Activated CD4-positive, CD25-positive, alpha-beta regulatory T cell treated with anti-CD3 and anti-CD28 coated beads, Interleukin-2, amount 50 U/mL, for 72 hours (primary cell): ENCODE measurements at regions not wholly inside any gene's neighbourhood (a gene's known extent, or its start where the extent isn't known, plus 50 kb on each side); places are given as distances from the start of the nearest gene placed in this dataset.
"Not testable (repeated sequence)": the region's sequence is repeated elsewhere in the genome, so short reads cannot be mapped to it uniquely, and the experiment has no call there.

ENCODE experiments used
- DNase-seq: peaks from one replicate; pipeline ENCODE4 v3.0.0; 2021

DNA sequence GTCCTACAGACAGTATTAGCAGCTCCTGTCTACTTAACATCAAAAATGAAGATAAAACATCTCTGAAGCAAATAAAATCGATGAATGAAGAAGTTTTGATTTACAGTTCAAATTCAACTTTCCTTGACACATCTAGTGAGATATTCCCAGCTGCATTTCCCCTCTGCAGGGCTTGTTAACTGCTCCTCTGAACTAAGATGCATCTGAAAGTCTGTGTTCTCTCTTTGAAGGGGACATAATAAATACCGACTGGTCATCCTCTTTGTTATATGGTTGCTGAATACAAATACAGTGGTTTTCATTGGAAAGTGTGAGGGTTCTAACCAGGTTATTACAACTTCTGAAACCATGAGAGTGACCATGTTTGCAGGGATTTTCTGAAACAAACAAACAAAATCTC, 266.4 kb upstream of the SLC16A7 start:
- no peak for DNase-seq

DNA sequence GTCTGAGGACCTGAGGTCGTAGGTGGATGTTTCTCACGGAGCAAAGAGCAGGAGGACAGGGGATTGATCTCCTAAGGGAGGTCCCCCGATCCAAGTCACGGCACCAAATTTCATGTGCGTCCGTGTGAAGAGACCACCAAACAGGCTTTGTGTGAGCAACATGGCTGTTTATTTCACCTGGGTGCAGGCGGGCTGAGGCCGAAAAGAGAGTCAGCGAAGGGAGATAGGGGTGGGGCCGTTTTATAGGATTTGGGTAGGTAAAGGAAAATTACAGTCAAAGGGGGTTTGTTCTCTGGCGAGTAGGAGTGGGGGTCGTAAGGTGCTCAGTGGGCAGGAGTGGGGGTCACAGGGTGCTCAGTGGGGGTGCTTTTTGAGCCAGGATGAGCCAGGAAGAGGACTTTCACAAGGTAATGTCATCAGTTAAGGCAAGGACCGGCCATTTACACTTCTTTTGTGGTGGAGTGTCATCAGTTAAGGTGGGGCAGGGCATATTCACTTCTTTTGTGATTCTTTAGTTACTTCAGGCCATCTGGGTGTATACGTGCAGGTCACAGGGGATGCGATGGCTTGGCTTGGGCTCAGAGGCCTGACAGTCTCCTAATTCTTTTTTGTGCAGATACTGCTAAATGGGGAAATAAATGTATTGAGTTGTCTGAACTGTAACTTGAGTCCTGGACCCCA, 267.3 kb upstream of the SLC16A7 start:
- DNase-seq: not testable (repeated sequence)

DNA sequence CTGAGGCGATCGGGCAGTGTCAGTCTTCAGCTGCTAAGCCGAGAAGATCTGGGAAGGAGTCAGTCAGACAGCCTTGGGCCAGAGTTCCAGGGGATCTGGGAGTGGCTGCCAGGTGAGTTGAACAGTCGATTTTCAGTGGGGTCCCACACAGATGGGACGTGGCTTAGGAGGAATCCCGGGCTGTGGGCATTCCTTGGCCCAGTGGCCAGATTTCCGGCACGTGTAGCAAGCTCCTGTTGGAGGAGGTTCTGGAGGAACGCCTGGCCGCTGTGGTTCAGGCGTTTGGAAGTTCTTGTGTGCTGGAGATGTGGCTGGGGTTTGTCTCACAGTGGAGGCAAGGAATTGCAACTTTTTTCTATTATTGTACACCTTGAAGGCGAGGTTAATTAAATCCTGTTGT, 269.4 kb upstream of the SLC16A7 start:
- not testable (repeated sequence) for DNase-seq

DNA sequence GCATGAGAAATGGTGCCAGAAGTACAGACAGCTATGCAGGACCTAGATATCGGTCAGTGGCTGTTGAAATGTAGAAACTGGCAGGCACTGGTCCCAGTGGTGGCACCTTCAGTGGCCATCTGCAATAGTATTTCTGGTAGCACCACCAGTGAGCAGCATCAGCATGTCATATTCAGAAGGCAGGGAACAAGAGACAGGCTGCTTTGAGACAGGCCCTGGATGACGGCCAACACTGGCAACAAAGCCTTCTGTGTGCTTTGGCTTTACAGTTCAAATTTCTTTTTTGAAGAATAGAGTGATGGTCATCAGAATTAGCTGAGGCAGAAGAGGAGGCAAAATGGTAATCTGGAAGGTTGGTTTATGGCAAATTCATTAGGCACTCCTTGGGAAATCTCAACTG, 273.4 kb upstream of the SLC16A7 start:
- DNase-seq: no peak

DNA sequence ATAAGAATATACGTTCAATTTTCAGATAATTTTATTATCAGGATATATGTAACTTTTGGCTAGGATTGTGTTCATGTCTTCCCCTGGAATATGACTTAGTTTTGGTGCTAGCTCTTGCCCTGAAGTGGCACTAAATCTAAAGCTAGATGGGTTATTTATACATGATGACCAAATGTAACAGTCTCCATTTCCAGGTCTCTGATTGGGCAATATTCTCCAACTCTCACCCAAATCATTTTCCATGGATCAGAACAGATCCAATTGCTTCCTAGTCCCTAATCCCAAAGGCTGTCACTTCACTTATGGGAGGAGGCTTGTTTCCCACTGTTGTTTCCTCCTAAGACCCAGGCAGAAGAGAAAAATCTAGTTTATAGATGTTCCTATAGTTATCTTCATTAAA, 274.6 kb upstream of the SLC16A7 start:
- DNase-seq: no peak

DNA sequence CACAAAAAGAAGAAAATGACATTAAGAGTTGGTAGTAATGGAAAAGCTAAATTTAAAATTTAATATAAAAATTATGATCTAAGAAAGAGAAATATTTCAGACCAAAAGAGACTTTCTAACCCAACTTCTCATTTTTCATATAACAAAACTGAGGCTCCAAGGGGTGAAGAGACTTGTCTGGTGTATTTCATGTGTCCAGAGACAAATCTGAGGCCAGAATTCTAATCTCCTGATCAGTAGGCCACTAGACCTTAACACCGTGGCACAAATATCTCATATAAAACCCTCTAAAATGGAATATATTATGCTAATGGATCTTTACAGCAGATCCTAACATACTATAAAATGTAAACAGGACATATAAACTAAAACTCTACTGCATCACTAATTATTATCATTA, 275.7 kb upstream of the SLC16A7 start:
- no peak for DNase-seq

DNA sequence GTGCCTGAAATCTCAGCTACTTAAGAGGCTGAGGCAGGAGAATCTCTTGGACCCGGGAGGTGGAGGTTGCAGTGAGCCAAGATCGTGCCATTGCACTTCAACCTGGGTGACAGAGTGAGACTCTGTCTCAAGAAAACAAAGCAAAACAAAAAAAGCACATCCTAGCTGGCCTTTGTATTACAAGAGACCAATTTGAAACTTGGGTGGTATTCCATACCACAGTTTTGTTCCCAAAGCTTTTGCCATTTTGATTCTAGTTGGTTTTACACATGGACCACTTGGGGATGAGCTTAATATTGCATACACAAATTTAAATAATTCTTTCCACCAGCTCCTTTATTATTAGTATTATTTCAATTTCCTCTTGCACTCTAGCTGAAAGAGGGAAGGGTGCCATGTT, 276.9 kb upstream of the SLC16A7 start:
- DNase-seq: no peak

DNA sequence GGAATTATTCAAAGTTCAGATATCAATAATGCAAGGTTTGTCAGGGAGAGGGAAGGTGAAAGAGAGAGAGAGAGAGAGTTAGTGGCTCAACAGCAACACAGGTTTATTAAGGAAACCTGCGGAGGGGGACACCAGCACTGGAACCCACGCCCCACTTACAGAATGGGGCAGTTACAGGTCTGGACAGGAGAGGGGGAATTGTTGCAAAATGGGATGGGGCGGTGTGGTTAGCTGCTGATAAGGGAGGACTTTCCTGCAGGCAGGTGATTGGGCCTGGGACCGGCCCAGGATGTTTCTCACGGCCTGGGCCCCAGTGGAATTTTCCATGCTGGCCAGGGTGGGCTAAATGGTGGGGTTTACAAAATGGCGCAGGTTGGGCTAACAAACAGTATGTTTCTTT, 278.2 kb upstream of the SLC16A7 start:
- no peak for DNase-seq

DNA sequence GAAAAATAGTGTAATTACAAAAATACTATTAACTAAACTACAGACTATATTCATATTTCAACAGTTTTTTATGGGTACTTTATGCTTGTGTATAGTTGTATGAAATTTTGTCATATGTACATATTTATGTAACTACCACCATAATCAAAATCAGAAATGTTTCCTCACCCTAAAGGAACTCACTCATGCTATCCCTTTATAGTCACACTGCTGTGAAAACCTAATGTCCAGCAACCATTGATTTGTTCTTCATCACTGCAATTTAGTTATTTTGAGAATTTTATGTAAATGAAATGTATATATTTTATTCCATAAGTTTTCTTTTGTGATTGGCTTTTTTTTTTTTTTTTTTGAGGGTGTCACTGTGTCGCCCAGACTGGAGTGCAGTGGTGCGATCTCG, 278.9 kb upstream of the SLC16A7 start:
- DNase-seq: no peak

DNA sequence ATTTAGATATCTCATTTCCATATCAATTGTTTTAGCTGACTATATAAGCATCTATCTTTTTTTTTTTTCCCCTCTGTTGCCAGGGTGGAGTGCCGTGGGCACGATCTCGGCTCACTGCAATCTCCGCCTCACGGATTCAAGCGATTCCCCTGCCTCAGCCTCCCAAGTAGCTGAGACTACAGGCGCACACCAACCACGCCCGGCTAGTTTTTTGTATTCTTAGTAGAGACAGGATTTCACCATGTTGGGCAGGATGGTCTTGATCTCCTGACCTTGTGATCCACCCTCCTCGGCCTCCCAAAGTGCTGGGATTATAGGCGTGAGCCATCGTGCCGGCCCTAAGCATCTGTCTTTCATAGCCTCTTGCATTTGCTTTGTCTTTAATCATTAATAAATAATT, 279.5 kb upstream of the SLC16A7 start:
- DNase-seq: not testable (repeated sequence)

DNA sequence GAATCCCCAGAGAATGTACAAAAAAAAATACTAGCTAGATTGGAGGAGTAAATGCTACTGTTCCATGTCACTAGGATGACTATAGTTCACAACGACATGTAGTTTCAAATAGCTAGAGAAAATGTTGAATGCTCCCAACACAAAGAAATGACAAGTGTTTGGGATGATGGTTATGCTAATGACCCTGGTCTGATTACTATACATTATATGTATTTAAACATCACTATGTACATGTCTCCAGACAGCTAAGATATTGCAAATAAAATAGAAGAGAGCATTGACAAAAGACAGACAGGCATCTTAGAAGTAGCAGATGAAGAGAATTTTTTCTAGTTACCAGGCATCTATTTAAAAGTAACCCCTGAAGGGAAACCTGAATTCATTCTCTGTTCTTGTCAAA, 281.6 kb upstream of the SLC16A7 start:
- no peak for DNase-seq

DNA sequence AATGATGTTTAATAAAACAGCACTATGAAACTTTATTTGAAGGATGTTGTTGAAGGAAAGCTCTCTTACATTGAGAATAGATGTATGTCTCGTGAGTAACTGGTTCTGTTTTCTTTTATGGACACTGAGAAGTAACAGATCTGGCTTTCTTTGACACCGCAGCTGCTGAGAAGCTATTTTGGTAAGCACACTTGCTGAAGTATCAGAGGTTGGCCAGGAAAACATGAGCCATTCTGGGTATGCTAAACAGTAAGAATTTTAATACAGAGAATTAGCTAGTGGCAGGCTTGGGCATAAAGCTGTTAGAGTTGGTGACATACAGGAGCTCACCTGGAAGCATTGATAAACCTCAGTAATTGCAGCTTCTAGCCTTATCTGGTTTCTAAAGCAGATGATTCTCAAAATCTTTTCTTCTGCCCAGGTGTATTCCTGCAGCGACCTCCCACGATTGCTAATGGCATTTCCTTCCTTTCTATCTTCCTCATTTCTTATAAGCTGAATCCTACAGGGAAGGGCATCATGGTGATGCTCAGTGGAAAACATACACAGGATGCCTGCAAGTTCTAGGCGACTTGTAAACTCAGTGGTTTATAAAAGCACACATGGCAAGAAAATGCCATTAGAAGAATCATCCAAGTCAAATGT, 291.6 kb upstream of the SLC16A7 start:
- no peak for DNase-seq

DNA sequence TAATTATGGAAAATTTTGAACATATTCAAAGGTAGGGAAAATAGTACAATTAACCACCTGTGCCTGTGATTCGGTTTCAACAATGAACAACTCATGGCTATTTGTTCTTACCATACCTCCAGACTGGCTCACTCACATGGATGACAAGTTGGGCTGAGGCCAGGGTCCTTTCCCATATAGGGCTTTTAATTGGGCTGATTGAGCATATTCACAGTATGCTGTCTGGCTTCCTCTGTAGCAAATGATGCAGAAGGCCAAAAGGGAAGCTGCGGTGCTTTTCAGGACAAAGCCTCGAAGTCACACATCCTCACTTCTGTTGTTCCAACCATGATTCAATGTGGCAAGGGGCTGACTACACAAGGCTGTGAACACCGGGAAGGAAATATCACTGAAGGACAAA, 297.5 kb upstream of the SLC16A7 start:
- DNase-seq: no peak

DNA sequence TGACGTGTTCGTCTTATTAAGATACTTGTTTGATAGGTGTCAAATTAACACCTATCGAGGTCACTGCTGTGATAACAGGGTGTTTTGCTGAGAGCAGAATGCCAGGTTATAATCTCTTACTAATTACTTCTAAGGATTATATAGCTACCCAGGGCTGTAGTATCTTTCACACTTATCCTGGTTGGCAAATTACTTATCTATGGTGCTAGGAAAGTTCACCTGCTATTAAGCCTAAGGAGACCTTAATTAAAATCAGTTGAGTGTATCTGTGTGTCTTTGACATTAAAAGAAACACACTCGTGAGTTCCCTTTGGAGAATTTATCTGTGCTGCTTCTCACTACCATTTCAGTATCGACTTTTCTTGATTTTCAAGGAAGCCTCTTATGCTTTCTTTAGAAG, 301.6 kb upstream of the SLC16A7 start:
- no peak for DNase-seq

DNA sequence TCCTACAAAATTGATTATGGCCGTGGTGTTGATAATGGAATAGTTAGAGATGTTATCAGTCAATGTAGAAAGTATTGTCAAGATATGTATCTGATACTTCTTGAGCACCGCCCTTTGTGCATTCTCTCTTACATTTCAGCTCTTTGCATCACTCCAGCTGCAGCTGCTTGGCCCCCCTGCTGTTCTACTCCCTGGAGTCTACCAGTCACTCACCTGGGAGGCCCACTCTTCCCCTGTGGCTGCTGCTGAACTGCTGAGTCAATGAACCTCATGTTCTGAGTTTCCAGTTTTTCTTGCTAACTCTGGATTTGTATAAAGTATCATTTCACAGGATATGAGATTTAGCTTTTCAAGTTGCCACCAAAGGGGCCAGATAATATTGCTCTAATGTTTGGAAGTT, 312.8 kb upstream of the SLC16A7 start:
- no peak for DNase-seq

DNA sequence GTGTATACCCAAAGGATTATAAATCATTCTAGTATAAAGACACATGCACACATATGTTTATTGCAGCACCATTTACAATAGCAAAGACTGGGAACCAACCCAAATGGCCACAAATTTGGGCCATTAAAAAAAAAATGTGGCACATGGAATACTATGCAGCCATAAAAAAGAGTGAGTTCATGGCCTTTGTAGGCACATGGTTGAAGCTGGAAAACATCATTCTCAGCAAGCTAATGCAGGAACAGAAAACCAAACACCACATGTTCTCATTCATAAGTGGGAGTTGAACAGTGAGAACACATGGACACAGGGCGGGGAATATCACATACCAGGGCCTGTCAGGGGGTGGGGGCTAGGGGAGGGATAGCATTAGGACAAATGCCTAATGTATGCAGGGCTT, 322.3 kb upstream of the SLC16A7 start:
- not testable (repeated sequence) for DNase-seq

DNA sequence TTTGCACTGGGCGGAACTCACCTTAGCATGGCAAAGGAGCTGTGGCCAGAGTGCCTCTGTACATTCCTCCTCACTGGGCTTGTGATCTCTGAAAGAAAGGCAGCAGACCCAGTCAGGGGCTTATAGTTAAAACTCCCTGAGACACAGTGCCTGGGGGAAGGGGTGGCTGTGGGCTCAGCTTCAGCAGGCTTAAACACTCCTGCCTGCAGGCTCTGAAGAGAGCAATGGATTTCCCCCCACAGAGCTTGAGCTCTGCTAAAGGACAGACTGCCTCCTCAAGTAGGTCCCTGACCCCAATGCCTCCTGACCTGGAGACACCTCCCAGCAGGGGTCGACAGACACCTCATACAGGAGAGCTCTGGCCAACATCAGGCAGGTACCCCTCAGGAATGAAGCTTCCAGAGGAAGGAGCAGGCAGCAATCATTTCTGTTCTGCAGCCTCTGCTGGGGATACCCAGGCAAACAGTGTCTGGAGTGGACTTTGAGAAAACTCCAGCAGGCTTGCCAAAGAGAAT, 327.5 kb upstream of the SLC16A7 start:
- no peak for DNase-seq

DNA sequence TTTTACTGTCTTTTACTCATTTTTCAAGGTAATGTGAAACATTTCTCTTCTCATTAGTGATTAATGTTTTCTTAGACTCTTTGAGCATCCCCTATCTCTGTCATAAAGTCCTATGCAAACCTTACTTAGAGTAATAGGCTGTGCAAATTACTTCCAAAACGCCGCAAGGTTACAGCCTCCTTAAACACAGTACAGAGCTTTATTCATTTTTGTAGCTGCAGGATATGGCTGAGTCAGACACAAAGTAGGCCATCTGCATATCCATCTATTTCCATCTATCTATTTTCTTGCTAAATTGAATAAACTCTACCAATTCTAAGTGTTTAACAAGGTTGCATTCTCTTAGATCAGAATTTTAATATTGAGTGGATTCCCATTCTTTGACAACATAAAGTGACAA, 335.6 kb upstream of the SLC16A7 start:
- no peak for DNase-seq

DNA sequence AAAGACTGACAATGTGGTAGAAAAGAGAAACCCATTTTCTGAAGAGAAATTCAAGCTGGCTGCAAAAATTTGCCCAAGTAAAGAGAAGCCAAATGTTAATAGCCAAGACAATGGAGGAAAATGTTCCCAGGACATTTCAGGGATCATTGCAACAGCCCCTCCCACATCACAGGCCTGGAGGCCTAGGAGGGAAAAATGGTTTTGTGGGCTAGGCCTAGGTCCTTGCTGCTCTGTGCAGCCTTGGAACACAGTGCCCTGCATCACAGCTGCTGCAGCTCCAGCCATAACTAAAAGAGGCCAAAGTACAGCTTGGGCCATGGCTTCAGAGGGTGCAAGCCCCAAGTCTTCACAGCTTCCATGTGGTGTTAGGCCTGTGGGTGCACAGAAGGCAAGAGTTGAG, 332.4 kb upstream of the LRIG3 start:
- no peak for DNase-seq

DNA sequence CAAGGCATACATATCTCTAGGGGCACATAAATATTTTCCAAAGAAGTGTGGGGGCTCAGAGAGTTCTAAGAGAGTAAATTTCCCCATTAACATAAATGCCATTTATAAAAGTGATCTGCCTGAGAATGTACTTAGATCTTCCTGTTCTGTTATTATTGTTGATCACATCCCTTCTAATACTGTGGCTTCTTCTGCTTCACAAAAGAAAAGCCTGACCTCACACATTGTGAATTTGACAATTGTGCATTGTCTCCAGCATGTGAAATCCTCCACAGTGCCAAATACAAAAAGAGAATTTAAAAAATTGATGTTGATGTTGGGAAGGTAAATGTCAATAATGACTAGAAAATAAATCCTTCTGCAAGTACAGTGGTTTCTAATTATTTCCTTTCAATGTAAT, 330.5 kb upstream of the LRIG3 start:
- no peak for DNase-seq

DNA sequence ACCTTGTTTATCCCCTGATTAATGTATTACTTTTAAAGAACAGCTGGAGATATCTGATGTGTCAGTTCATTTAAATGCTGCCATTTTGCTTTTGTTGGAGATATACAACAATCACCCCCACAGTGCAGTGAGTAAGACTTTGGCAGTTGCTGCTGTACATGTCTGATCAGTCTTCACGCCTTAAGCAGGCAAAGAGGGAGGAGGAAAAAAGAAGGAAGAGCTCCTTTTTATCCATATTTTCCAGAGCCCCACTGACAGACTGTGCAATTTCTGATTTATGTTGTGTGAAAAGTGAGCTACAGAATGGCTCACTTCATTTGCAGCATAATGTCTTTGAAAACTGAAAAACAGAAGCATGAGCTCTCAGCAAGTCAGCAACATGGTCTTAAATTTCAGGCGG, 319.7 kb upstream of the LRIG3 start:
- DNase-seq: no peak

DNA sequence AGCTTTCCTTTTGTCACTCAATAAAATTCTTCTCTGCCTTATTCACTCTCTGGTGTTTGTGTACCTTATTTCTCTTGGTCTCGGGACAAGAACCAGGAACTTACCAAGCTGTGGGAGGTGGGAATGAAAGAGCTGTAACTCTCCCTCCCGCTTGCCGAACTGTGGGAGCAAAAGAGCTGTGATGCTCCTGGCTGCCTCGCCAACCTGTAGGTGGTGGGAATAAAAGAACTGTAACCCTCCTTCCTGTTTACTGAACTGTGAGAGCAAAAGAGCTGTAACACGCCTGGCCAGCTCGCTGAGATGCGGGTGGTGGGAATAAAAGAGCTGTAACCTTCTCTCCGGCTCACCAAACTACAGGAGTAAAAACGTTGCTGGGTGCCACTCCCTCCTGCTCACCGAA, 314.1 kb upstream of the LRIG3 start:
- no peak for DNase-seq

DNA sequence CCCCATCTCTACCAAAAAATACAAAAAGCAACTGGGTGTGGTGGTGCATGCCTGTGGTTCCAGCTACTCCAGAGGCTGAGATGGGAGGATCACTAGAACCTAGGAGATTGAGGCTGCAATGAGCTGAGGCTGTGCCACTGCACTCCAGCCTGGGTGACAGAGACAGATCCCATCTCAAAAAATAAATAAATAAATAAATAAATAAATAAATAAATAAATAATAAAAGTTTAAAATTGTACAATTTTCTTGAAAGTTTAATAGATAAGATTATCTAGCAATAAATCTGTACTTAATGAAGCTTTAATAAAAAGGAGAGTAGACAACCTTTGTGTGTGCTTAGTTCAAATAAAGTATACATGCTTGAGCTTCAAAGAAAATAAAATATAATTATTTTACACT, 310.0 kb upstream of the LRIG3 start:
- DNase-seq: no peak

DNA sequence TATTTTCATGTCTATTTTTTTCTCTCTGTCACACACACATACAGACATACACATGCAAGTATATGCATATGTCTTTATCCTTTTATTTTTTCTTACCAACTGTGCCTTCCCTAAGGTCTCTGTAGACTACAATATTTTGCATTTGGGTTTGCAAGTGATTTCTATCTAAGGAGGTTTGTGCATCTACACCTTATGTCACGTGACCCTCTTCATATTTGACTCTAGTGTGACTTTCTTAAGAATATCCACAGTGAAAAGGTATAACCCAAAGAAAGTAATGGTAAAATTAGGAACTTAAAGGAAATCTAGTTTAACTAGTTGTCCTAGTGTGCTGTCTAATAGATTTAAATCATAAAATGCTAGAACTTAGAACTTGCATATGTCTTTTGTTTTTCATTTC, 298.8 kb upstream of the LRIG3 start:
- DNase-seq: no peak

DNA sequence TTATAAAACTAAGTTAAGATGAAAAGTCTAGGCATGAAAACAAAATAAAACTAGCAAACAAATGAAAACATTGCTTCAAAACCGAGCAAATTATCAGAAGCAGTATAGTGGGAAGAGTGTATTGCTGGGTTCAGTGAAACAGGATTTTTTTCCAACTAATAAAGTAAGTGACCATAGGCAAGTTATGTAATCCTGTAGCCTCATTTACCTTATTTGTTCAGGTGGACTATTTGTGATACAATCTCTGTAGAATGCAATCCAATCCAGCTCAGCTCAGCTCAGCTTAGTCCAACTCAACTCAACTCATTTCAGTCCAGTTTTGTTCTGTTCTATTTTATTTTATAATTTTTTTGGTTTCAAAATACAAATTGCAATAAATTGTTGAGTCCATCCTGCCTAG, 276.7 kb upstream of the LRIG3 start:
- no peak for DNase-seq
